NCI-H146 treated with DMSO at 0.1 percent for 48 hours (cell line): ENCODE measurements at regions not wholly inside any gene's neighbourhood (a gene's known extent, or its start where the extent isn't known, plus 50 kb on each side); places are given as distances from the start of the nearest gene placed in this dataset.
"Not testable (repeated sequence)": the region's sequence is repeated elsewhere in the genome, so short reads cannot be mapped to it uniquely, and the experiment has no call there.

Experiments used
- DNase-seq: peaks from one replicate; lab custom pipeline; 2025; ENCODE audit not compliant: unreplicated experiment; lab: John Stamatoyannopoulos, UW

GRCh38 chr16:76970087-76970744 lies 220.8 kb upstream of the MON1B start:
- peak; percentile 24 for DNase-seq

- DNase-seq = no peak
These were observed 220.3 kb upstream of the MON1B start for GRCh38 chr16:76970745-76971099.

GRCh38 chr16:76976101-76976500 lies 214.9 kb upstream of the MON1B start:
- peak; percentile 57 for DNase-seq

- DNase-seq = no peak
These were observed 214.2 kb upstream of the MON1B start for GRCh38 chr16:76976756-76977155.

- no peak for DNase-seq
These were observed 206.8 kb upstream of the MON1B start for GRCh38 chr16:76984196-76984595.

GRCh38 chr16:76985392-76986045 lies 205.5 kb upstream of the MON1B start:
- DNase-seq = no peak

- DNase-seq = no peak
These were observed 202.5 kb upstream of the MON1B start for GRCh38 chr16:76988526-76988925.

GRCh38 chr16:77002644-77003043 lies 188.3 kb upstream of the MON1B start:
- DNase-seq = no peak

GRCh38 chr16:77009453-77009852 lies 181.5 kb upstream of the MON1B start:
- no peak for DNase-seq

- no peak for DNase-seq
These were observed 176.5 kb upstream of the MON1B start for GRCh38 chr16:77014441-77014840.

- no peak for DNase-seq
These were observed 160.4 kb upstream of the MON1B start for GRCh38 chr16:77030600-77030999.

GRCh38 chr16:77033516-77033915 lies 157.5 kb upstream of the MON1B start:
- no peak for DNase-seq

GRCh38 chr16:77035361-77035760 lies 155.6 kb upstream of the MON1B start:
- no peak for DNase-seq

GRCh38 chr16:77037696-77038347 lies 153.2 kb upstream of the MON1B start:
- no peak for DNase-seq

GRCh38 chr16:77041468-77041867 lies 149.5 kb upstream of the MON1B start:
- no peak for DNase-seq

- DNase-seq = peak; percentile 47
These were observed 147.9 kb upstream of the MON1B start for GRCh38 chr16:77043076-77043475.

GRCh38 chr16:77046206-77046605 lies 144.8 kb upstream of the MON1B start:
- DNase-seq = no peak

- no peak for DNase-seq
These were observed 142.9 kb upstream of the MON1B start for GRCh38 chr16:77048085-77048484.

GRCh38 chr16:77049577-77049976 lies 141.4 kb upstream of the MON1B start:
- DNase-seq = no peak

GRCh38 chr16:77056597-77056996 lies 134.4 kb upstream of the MON1B start:
- not testable (repeated sequence) for DNase-seq

- DNase-seq = no peak
These were observed 133.7 kb upstream of the MON1B start for GRCh38 chr16:77057161-77057774.

- DNase-seq = no peak
These were observed 131.5 kb upstream of the MON1B start for GRCh38 chr16:77059446-77059845.
